Mononuclear cell (primary cell): ENCODE measurements at regions not wholly inside any gene's neighbourhood (a gene's known extent, or its start where the extent isn't known, plus 50 kb on each side); places are given as distances from the start of the nearest gene placed in this dataset.

Experiments used
- H3K27me3 ChIP-seq: 2 replicates; pipeline ENCODE4 v1.6.0; 2011; ENCODE audit warnings: low read length, control low read depth; ENCODE audit not compliant: insufficient read depth
- H3K4me1 ChIP-seq: 2 replicates; pipeline ENCODE4 v1.5.1; 2011; ENCODE audit warnings: mild to moderate bottlenecking, low read length, control low read depth; ENCODE audit not compliant: insufficient read depth
- H3K4me3 ChIP-seq: 2 replicates; pipeline ENCODE4 v1.5.1; 2011; ENCODE audit warnings: mild to moderate bottlenecking, low read length, moderate library complexity
- H3K9me3 ChIP-seq: 2 replicates; pipeline ENCODE4 v1.5.1; 2011; ENCODE audit warnings: low read depth, mild to moderate bottlenecking, control low read depth, low read length

GRCh38 chr6:166686317-166686716 is 59.3 kb upstream of the RPS6KA2 start:
- H3K9me3 ChIP-seq: no peaks in the 10 kb centered on the region
- no peaks in the 10 kb centered on the region for H3K27me3 ChIP-seq

GRCh38 chr6:166684866-166685265 is 57.8 kb upstream of the RPS6KA2 start:
- Histone ChIP-seq H3K9me3 (no peaks in the 10 kb centered on the region), H3K4me1 (no peaks in the 10 kb centered on the region), H3K27me3 (no peaks in the 10 kb centered on the region), H3K4me3 (no peak overlapping the region)

More at GRCh38 chr6:166686317-166686716, 59.3 kb upstream of the RPS6KA2 start:
- H3K4me1 ChIP-seq: no peaks in the 10 kb centered on the region
- H3K4me3 ChIP-seq: no peak overlapping the region

- Histone ChIP-seq H3K4me1 (no peaks in the 10 kb centered on the region), H3K27me3 (no peaks in the 10 kb centered on the region), H3K4me3 (no peak overlapping the region), H3K9me3 (no peaks in the 10 kb centered on the region)
Measured at GRCh38 chr6:166684170-166684569, 57.1 kb upstream of the RPS6KA2 start.

GRCh38 chr6:166683477-166683876 is 56.4 kb upstream of the RPS6KA2 start:
- H3K27me3 ChIP-seq: no peaks in the 10 kb centered on the region
- no peaks in the 10 kb centered on the region for H3K4me1 ChIP-seq
- no peak overlapping the region for H3K4me3 ChIP-seq
- no peaks in the 10 kb centered on the region for H3K9me3 ChIP-seq

- H3K27me3 ChIP-seq: no peaks in the 10 kb centered on the region
- no peaks in the 10 kb centered on the region for H3K9me3 ChIP-seq
- H3K4me3 ChIP-seq: no peak overlapping the region
- H3K4me1 ChIP-seq: no peaks in the 10 kb centered on the region
Measured at GRCh38 chr6:166679566-166679965, 52.5 kb upstream of the RPS6KA2 start.

GRCh38 chr6:166678426-166678825 is 51.4 kb upstream of the RPS6KA2 start:
- no peaks in the 10 kb centered on the region for H3K9me3 ChIP-seq
- no peak overlapping the region for H3K4me3 ChIP-seq
- no peaks in the 10 kb centered on the region for H3K4me1 ChIP-seq
- no peaks in the 10 kb centered on the region for H3K27me3 ChIP-seq

- Histone ChIP-seq H3K9me3 (no peaks in the 10 kb centered on the region), H3K27me3 (no peaks in the 10 kb centered on the region), H3K4me1 (no peaks in the 10 kb centered on the region), H3K4me3 (no peak overlapping the region)
Measured at GRCh38 chr6:166677941-166678340, 50.9 kb upstream of the RPS6KA2 start.
